Retina (tissue), 1 donor: ENCODE measurements at regions not wholly inside any gene's neighbourhood (a gene's known extent, or its start where the extent isn't known, plus 50 kb on each side); places are given as distances from the start of the nearest gene placed in this dataset.

Experiments used
- DNase-seq: peaks from one replicate; pipeline ENCODE4 v3.0.0-alpha.2; 2016

- DNase-seq = no peak
These were observed 738.2 kb upstream of the GCFC2 start for GRCh38 chr2:76448956-76449355.

DNA sequence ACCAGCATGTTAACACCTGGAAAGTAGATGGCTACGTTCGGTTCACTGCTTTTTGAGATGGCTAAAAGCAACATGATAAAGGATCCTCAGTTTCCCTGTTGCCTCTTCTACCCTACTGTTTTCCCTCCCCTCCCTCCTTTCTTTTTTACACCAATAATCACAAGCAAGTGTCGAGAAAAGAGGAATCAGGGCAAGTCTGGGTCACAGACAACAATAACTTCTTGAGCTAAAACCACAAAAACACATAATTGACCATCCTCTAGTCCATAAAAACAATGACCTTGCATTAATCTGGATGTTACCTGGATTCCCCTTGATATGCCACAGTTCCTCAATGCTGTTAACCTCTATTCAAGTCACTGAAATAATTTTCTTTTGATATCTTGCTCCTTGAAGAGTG lies 736.6 kb upstream of the GCFC2 start:
- DNase-seq = no peak

GRCh38 chr2:76446872-76447271 lies 736.2 kb upstream of the GCFC2 start:
- no peak for DNase-seq

DNA sequence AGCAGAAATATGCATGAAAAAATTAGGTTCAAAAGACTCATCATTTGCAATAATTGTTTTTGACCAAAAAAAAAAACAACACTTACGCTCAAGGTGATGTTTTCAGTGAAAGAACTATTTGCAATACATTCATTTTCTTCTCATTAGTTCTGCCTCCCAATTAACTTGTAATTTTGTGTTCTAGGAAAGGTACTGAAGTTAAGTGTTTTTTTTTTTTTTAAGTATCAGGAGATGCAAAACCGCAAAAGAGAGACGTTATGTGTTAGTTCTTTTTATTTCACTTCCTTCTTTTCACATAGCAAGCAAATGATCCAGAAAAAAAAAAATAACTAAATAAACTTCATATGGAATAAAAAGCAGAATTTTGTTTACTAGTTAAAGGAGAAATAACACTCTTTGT lies 735.2 kb upstream of the GCFC2 start:
- DNase-seq = no peak

DNA sequence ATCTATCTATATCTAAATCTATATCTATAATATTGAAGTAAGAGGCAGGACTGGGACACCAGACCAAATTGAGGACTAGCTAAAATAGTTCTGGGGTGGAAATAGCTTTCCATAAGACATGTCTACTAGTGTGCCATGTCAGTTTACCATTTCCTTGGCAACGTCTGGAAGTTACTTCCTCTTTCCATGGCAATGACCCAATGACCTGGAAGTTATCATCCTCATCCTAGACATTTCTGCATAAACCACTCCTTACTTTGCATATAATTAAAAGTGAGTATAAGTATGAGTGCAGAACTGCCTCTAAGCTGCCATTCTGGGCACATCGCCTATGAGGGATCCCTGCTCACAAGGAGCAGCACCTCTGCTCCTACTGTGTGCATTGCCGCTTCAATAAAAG lies 734.0 kb upstream of the GCFC2 start:
- no peak for DNase-seq

GRCh38 chr2:76437564-76437963 lies 726.8 kb upstream of the GCFC2 start:
- no peak for DNase-seq

- DNase-seq = no peak
These were observed 718.7 kb upstream of the GCFC2 start for GRCh38 chr2:76429374-76429773.

DNA sequence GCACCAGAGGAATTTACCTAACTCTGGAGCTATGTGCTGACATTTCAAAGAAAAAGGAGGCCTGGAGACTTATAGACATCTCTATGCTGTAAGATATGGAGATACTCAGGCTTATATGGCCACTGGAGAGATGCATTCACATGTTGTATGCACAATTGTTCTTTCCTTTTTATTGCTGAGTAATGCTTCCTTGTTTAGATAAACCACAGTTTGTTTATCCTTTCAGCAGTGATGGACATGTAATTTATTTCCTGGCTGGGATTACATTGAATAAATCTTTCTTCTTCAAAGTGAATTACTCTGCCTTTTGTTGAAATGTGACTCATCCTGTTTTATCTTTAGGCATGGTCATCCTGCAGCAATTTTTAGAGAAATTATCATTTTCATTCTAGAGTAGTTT lies 716.7 kb upstream of the GCFC2 start:
- no peak for DNase-seq

- DNase-seq = no peak
These were observed 705.1 kb upstream of the GCFC2 start for GRCh38 chr2:76415821-76416220.

- DNase-seq = no peak
These were observed 702.7 kb upstream of the GCFC2 start for GRCh38 chr2:76413436-76413835.

- no peak for DNase-seq
These were observed 695.6 kb upstream of the GCFC2 start for GRCh38 chr2:76406134-76406855.

DNA sequence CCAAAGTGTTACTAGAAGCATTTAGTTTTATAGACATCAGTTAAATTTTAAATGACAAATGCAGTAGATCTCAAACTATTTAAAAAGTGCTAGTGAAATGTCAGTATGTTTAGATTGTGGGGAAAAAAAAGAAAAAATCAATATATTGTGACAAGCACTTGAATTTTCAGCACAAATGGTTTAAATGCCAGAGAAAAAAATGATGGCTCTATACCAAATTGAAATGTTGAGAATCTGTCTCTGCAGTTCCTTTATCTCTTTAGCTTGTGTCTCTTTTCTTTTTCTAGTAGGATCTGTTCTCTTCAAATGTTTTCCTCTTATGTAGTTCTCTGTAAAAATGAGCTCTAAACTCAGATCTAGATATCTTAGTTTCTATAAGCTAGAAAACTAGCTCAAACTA lies 682.6 kb upstream of the GCFC2 start:
- DNase-seq = no peak

- no peak for DNase-seq
These were observed 681.0 kb upstream of the GCFC2 start for GRCh38 chr2:76391678-76392077.

- DNase-seq = no peak
These were observed 676.6 kb upstream of the GCFC2 start for GRCh38 chr2:76387294-76387693.

GRCh38 chr2:76385943-76386342 lies 675.2 kb upstream of the GCFC2 start:
- DNase-seq = no peak

- DNase-seq = no peak
These were observed 670.9 kb upstream of the GCFC2 start for GRCh38 chr2:76381624-76382023.

DNA sequence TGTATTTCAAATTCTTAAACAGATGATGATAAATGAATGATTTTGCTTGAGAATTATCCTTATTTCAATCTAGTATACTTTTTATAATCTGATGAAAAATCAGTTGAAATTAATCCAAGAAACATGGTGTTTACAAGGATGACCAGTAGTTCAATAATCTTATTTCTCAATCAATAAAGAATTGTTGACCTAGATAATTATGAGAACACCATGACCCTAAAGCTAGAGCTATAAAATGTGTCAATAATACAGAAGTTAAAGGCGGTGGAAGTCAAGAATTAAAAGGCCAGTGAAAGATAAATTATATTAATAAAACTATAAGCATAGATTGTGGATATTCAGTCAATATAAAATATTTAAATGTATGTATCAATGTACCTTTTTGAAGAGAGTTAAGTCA lies 667.4 kb upstream of the GCFC2 start:
- DNase-seq = no peak

DNA sequence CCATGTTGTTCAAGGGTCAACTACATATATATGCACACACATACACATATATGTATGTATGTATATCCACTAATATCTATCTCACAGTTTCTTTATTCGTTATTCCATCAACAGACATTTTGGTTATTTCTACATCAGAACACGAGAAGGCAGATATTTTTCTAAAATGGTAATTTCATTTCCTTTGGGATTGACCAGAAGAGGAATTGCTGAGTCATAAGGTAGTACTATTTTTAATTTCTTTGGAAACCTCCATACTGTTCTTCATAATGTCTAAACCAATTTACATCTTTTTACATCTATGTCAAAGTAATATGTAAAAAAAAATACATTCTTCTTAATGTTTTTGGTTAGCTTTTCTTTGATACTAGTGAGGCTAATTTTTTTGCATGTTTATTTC lies 630.7 kb upstream of the GCFC2 start:
- DNase-seq = no peak

GRCh38 chr2:76332871-76333270 lies 622.2 kb upstream of the GCFC2 start:
- no peak for DNase-seq

GRCh38 chr2:76330865-76331264 lies 620.1 kb upstream of the GCFC2 start:
- DNase-seq = no peak

- no peak for DNase-seq
These were observed 615.9 kb upstream of the GCFC2 start for GRCh38 chr2:76326636-76327035.

- no peak for DNase-seq
These were observed 612.7 kb upstream of the GCFC2 start for GRCh38 chr2:76323381-76323780.

DNA sequence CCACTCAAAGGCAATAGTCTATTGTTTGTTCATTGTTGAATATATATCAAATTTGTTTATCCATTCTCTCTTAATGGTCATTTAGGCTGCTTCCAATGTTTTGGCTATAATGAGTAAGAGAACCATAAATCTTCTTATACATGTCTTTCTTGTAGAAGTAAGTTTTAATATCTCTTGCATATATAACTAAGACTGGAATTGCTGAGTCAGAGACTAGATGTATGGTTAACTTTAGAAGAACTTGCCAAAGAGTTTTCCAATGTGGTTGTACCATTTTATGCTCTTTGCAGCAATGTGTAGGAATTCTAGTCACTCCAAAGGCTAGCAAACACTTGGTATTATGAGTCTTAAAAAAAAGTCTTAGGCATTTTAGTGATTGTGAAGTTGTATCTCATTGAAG lies 610.0 kb upstream of the GCFC2 start:
- no peak for DNase-seq

DNA sequence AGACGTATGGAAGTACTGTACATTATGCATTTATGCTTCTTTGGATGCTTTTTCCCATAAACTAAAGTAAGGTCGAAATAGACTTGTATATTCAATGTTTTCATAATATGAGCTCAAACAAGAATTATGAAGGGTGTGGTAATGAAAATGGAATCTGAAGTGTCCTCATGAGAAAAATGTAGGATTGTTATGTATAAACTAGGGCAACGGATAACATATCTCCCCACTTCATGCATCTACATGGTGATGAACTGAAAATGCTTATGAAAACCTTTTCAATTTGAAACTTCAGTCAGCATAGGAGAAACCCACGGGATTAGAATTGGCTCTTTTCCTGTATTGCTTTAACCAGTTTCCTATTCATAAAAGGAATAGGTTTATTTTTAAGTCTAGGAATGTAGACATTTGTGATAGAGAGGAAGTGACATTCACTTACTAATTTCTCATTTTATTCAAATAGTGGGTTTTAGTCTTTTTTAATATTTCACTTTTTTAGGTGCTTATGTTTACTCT lies 608.2 kb upstream of the GCFC2 start:
- DNase-seq = no peak

DNA sequence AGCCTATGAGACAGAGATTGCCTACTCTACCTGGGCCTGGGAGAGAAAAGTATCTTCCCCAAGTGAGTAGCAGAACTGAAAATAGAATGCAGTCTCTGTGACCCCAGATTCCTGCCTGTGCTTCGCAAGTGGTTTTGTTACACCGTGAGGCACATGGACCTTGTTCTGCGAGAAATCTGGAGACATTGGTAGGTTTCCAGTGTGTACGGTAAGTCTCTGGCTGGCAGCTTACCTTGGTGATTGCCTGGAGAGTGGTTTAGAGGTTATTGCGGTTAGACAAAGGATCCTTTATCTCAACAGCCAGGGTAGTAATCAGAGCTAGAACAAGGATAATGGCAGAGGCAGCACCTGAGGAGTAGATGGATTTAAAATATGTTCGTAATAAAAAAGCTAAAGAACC lies 606.0 kb upstream of the GCFC2 start:
- DNase-seq = no peak
